NOMO-1 treated with dmso at 0.1 percent for 144 hours (cell line): ENCODE measurements at regions not wholly inside any gene's neighbourhood (a gene's known extent, or its start where the extent isn't known, plus 50 kb on each side); places are given as distances from the start of the nearest gene placed in this dataset.

Experiments used
- DNase-seq: peaks from one replicate; lab custom pipeline; 2025; ENCODE audit not compliant: unreplicated experiment; lab: John Stamatoyannopoulos, UW

- no peak for DNase-seq
Measured at GRCh38 chr10:21269289-21269688, 256.2 kb downstream of the SKIDA1 start.

- no peak for DNase-seq
Measured at GRCh38 chr10:21265622-21266021, 259.9 kb downstream of the SKIDA1 start.

- no peak for DNase-seq
Measured at GRCh38 chr10:21264271-21264670, 261.2 kb downstream of the SKIDA1 start.

GRCh38 chr10:21263839-21264238 lies 261.6 kb downstream of the SKIDA1 start:
- no peak for DNase-seq

GRCh38 chr10:21263263-21263803 lies 262.1 kb downstream of the SKIDA1 start:
- no peak for DNase-seq

GRCh38 chr10:21261842-21262294 lies 263.6 kb downstream of the SKIDA1 start:
- DNase-seq, result no peak

- DNase-seq, result no peak
Measured at GRCh38 chr10:21260506-21261149, 264.9 kb downstream of the SKIDA1 start.

- DNase-seq, result no peak
Measured at GRCh38 chr10:21260066-21260465, 265.4 kb downstream of the SKIDA1 start.

- DNase-seq, result no peak
Measured at GRCh38 chr10:21257919-21258318, 267.6 kb downstream of the SKIDA1 start.

- DNase-seq, result no peak
Measured at GRCh38 chr10:21257191-21257590, 268.3 kb downstream of the SKIDA1 start.

- DNase-seq, result no peak
Measured at GRCh38 chr10:21249435-21249834, 276.0 kb downstream of the SKIDA1 start.

- DNase-seq, result no peak
Measured at GRCh38 chr10:21247592-21247991, 277.9 kb downstream of the SKIDA1 start.

- no peak for DNase-seq
Measured at GRCh38 chr10:21246178-21246577, 279.3 kb downstream of the SKIDA1 start.

GRCh38 chr10:21243748-21244257 lies 281.7 kb downstream of the SKIDA1 start:
- no peak for DNase-seq

GRCh38 chr10:21242915-21243314 lies 282.6 kb downstream of the SKIDA1 start:
- no peak for DNase-seq

- DNase-seq, result no peak
Measured at GRCh38 chr10:21238717-21239116, 286.8 kb downstream of the SKIDA1 start.

GRCh38 chr10:21238044-21238443 lies 287.4 kb downstream of the SKIDA1 start:
- DNase-seq, result no peak

GRCh38 chr10:21234761-21235160 lies 290.7 kb downstream of the SKIDA1 start:
- DNase-seq, result no peak

- no peak for DNase-seq
Measured at GRCh38 chr10:21230219-21230618, 295.3 kb downstream of the SKIDA1 start.

- DNase-seq, result no peak
Measured at GRCh38 chr10:21217748-21218367, 307.6 kb downstream of the SKIDA1 start.

GRCh38 chr10:21217107-21217506 lies 308.4 kb downstream of the SKIDA1 start:
- DNase-seq, result no peak

GRCh38 chr10:21214329-21214728 lies 311.2 kb downstream of the SKIDA1 start:
- DNase-seq, result no peak
